ENCODE measurements at regions not wholly inside any gene's neighbourhood (a gene's known extent, or its start where the extent isn't known, plus 50 kb on each side); places are given as distances from the start of the nearest gene placed in this dataset.
"Not testable (repeated sequence)": the region's sequence is repeated elsewhere in the genome, so short reads cannot be mapped to it uniquely, and the experiment has no call there.

- not testable (repeated sequence) for DNase-seq
These were observed 55.3 kb downstream of the BBS10 start for GRCh38 chr12:76292891-76293290.

DNA sequence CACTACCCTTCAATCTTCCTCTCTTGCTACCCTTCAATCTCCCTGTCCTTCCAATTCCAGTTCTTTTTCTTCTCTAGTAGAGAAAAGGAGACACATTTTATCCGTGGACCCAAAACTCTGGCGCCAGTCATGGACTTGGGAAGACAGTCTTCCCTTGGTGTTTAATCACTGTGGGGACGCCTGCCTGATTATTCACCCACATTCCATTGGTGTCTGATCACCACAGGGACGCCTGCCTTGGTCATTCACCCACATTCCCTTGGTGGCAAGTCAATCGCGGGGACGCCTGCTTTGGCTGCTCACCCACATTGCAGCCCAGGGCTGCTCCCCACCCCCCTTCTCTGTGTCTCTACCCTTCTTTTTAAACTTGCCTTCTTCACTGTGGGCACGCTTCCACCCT lies 55.9 kb downstream of the BBS10 start:
- not testable (repeated sequence) for DNase-seq

DNA sequence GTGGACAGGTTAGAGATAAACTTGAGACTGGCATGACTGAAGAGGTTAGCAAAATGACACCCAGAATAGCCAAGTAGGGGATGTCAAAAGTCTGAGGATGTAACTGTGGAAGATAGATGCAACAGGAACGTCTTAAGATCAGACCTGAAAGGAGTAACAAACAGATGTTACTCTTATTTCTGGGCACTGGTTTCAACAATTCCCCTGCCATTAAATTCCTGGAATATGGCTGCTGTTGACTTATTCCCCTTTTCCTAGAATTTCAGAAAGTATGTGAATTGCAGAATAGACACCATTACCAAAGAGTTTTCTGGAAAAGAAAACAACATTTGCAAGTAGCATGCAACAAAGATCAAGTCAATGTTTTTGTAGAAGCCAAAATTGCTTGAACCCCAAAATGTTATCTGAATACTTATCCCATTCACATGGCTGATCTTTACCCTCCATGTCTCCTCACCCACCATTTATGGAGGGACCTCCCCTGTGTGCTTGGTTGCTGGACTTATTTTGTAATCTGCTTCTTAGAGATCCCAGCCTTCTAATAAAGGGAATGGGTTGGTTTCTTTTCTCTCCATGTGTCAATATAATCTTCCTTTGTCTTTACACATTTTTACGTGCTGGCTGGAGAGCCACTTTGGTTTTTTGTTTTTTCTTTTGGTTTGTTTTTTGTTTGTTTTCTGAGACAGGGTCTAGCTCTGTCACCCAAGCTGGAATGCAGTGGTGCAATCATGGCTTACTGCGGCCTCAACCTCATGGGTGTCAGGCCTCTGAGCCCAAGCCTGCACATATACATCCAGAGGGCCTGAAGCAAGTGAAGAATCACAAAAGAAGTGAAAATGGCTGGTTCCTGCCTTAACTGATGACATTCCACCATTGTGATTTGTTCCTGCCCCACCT lies 57.0 kb downstream of the BBS10 start:
- no peak for DNase-seq

- no peak for DNase-seq
These were observed 60.0 kb downstream of the BBS10 start for GRCh38 chr12:76288218-76288617.

DNA sequence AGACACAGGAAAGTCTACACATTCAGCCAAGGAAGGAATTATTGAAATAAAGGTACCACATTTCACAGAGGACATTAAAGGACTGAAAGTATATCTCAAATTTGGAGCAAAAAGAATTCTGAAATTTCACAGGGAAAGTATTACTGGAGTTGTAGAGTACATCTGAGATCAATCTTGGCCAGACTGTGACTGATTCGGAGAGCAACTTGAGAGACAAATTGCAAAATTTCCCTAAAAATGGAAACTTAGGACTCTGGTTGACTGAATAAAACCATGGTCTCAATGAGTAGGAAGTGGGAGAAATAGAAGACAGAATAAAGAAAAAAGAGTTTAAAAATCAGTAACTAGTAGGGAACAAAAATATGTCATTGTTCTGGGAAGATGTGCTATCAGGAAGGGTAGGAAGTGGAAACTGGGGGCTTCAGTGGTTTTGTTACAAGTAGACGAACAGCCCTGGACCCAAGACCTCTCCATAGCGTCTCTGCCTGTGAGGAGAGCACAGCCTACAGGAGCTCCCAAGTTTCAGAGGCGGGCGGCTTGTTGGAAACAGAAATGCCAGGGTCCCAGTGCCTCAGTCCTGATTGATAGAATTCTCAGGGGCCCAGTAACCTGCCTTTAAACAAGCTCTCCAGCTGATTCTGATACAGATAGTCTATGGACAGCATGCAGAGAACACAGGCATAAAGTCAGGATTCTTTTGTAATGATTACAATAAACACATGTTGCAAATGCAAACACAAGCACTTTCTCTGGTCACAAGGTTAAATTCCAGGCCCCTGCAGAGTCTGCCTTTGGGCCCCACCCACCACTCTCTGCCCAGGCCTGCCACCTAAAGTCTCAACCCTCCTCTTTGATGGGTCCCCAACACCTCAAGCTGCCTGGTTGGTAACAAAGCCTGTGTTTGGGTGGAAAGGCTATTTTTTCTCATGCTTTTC lies 63.1 kb downstream of the BBS10 start:
- no peak for DNase-seq

- DNase-seq: no peak
These were observed 65.5 kb downstream of the BBS10 start for GRCh38 chr12:76282744-76283143.

DNA sequence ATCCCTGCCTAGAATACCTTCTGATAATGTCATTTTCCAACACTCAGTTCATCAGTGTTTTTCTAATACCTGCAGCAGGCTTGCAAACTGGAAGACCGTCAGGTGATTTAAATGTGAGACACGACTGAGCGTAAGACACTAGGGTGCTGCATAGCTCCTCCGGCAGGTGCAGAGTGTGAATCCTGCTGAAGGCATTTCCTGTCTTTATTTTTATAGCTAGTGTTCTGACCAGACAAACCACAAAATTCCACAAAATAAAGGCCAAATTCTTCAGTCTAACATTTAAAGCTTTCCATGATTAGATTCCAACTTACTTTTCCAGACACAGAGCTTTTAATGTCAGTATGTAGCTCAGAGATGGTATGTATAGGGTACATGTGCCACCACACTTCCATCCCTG lies 70.7 kb downstream of the BBS10 start:
- DNase-seq: no peak

DNA sequence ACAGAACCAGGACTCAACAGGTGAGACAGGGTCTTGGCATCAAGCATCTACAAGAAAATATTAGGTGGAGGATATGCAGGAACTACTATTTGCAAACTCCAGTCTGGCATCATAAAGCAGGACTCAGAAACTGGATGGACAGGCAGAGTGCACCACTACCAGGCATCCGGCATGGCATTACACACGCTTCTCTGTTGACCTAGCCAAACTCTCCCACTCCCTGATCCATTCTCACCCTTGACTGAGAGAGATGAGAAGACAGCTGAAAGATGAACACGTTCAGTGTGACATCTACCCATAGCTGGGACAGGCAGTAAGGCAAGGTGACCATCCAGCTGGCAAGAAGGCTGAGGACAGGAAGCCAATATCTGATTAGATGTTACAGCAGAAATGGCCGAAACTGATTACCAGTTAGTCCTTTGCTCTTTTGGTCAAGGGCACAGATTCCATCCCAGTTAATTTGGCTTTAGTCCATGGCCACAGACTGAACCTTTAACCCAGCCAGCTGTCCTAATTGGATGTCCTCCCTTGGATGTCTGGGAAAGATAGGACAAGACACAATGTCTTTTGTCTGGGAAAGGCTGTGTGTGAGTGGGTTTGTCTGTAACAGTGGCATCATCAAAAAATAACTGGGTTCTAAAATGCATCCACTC lies 71.6 kb downstream of the BBS10 start:
- DNase-seq: no peak

GRCh38 chr12:76275511-76276093 lies 72.6 kb downstream of the BBS10 start:
- DNase-seq: no peak

DNA sequence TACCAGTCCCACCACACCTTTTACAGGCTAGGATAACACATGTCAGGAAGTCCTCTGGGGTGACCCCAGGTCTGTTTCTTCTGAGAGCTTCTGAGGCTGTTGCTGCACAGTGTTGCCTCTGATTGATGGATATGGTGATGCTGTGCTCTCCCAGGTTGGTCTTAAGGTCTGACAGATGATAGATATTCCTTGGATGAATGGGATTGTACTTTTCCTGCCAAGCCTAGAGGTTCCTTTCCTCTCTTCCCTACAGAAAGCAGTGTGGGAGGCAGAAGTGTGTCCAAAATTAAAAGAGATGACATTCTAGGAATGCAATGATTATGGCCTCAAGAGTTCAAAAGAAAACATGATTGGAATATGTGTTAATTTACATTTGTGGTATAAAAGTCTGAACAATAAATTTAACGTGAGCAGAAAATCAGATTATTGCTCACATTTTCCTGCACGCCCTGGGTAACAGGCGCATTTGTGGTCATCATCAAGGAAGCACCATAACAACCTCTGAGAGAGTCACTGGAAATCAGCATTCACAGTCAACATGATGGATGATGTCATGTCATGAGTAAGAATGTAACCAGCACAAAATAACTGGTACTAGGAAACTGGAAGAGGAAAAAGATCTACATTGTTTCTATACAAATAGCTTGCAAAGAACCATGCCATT lies 73.7 kb downstream of the BBS10 start:
- DNase-seq: no peak

- no peak for DNase-seq
These were observed 75.9 kb downstream of the BBS10 start for GRCh38 chr12:76272287-76272686.

DNA sequence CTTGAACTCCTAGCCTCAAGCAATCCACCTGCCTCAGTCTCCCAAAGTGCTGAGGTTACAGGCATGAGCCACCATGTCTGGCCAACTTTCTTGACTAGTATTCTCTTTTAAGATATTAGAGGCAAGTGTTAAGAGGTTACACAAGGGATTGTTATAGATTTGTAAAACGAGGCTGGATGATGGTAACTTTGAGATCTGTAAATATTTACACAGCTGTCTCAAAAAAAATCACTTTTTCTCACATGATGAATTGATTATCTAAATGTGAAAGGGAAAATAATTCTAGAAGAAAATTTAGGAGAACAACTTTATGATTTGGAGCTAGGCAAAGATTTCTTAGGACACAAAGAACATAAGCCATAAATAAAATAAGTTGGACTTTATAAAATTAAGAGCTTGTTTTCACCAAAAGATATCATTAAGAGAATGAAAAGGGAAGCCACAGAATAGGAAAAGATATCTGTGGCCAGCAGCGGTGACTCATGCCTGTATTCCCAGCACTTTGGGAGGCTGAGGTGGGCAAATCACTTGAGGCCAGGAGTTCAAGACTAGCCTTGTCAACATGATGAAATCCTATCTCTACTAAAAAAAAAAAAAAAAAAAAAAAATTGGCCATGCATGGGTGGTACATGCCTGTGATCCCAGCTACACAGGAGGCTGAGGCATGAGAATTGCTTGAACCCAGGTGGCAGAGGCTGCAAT lies 77.4 kb downstream of the BBS10 start:
- DNase-seq: no peak

DNA sequence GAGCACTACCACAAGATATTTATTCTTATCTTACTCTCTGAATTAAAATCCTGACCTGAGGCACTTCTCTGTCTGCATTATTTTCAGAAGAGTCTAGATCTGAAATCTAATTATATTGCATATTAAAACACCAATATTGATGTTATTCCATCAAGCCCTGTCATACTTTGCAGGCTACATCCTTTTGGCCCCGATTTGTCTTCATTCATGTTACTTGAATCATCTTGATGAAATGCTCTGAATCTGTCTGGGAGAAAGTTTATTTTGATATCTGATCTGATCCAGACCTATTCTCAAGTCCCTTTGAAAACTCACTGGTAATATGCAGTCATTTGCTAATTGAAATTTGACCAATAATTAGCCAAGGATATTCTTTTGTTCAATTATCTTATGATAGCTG lies 79.9 kb downstream of the BBS10 start:
- no peak for DNase-seq

- DNase-seq: no peak
These were observed 81.4 kb downstream of the BBS10 start for GRCh38 chr12:76266797-76267196.

DNA sequence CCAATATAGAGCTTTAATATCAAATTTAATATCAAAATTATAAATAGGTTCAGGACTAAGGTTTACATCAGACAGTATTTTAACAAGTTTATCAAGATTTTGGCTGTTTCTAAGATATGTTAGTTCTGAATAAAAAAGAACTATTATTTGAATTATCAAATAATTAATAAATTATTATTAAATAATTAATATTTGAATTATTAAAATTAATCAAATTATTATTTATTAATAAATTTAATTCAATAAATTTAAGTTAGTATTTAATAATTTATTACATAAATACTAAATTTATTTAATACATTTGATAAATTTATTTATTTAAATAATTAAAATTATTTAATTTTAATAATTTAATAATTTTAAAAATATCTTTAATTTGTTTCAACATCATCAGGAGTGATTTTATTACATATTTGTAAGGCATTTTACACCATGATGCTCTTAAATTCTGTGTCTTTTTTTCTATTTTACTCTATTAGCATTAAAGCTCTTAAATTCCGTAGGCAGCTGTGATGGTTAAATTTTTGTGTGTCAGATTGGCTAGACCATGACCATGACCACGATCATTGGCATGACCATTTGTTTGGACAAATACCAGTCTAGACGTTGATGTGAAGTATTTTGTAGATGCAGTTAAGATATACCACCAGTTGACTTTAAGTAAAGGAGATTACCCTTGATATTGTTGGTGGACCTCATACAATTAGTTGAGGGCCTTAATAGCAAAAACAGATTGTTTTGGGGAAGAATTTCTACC lies 82.6 kb downstream of the BBS10 start:
- DNase-seq: no peak

DNA sequence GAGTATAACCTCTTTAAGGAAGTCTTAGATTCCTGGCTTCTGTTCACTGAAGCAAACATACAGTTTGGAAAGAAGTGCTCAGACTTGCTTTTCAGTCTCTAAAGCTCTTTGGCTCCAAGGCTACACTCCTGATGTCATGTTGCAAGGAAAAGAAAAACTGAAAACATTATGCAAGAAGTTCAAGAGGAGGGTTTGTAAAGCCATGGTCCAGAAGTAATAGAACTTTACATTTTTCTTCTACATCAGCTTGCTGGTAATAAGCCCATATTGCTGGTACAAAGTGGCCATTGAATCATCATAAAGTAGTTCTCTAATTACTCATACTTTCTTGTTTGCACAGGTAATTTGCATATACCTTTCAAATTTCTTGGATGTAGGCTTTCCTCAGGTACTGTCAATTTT lies 83.6 kb downstream of the BBS10 start:
- no peak for DNase-seq

- no peak for DNase-seq
These were observed 84.5 kb downstream of the BBS10 start for GRCh38 chr12:76263696-76264095.

DNA sequence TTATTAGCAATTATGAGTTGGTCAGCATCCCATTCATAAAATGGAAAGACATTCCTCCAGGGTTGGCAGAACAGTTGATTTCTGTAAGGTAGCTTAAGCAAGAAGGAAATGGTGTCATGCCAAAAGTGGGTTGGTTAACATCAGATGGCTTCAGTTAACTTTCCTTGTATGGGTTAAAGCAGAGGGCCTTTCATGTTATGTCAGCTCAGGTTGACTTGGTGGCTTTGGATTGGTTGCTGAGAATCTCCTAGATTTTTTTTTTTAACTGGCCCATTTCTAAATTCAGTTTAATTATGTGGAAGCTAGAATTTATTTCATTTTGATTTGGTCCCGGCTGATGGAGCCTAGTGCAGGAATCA lies 87.8 kb downstream of the BBS10 start:
- no peak for DNase-seq

DNA sequence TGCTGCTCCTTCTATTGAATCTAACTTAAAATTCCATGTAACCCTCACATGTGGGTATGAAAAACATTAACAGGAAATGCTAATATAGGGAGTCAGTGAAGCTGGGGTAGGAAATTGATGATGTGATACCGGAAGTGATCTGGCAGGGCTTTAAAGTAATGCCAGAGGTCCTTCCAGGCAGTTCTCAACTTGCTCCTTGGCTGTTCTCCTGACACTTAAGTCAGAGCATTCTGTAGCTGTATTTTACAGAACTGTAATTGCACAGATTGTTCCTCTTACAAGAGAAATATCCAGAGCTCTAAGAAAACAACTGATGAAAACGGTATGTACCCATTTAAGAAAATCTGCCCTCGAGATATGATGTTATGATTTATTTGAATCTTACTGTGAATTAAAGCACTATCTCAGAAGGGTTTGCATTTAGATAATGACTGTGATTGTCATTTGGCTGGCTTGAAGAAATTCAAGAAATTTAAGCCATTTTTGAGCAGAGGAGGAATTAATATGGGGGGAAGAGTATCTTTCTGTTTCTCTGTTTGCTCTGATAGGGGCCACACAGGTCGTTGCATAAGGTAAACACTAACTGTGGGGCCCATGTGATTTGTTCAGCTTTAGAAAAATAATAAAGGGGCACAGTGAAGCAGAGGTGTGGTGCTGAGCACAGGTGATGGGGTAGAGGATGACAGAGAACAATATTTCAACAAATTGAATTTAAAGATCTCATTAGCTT lies 88.4 kb downstream of the BBS10 start:
- DNase-seq: no peak

- no peak for DNase-seq
These were observed 89.1 kb downstream of the BBS10 start for GRCh38 chr12:76259106-76259505.

Measured in CD4-positive, alpha-beta T cell treated with Interleukin-17A for 1 hour (primary cell).